ENCODE measurements at regions not wholly inside any gene's neighbourhood (a gene's known extent, or its start where the extent isn't known, plus 50 kb on each side); places are given as distances from the start of the nearest gene placed in this dataset.
A peak's percentile ranks its signal among the peaks of the same experiment; 100 is the strongest.
"Not testable (repeated sequence)": the region's sequence is repeated elsewhere in the genome, so short reads cannot be mapped to it uniquely, and the experiment has no call there.

GRCh38 chr21:28114986-28115385 lies 877.7 kb downstream of the LTN1 start:
- not testable (repeated sequence) for H3K4me1 ChIP-seq, H3K36me3 ChIP-seq, H3K27me3 ChIP-seq

GRCh38 chr21:28113718-28114117 lies 879.0 kb downstream of the LTN1 start:
- no peaks in the 10 kb centered on the region for H3K27me3 ChIP-seq
- no peak for DNase-seq
- H3K27ac ChIP-seq: no peak overlapping the region
- no peaks in the 10 kb centered on the region for H3K36me3 ChIP-seq
- no peak overlapping the region for H3K4me3 ChIP-seq
- peaks cover 3% of the 10 kb centered on the region; the same call in 1 of the 2 replicates for H3K4me1 ChIP-seq
- H3K9me3 ChIP-seq (replicated peaks): no peaks in the 10 kb centered on the region

More at GRCh38 chr21:28114986-28115385, 877.7 kb downstream of the LTN1 start:
- H3K27ac ChIP-seq; H3K4me3 ChIP-seq; H3K9me3 ChIP-seq (replicated peaks); DNase-seq: not testable (repeated sequence)

- Histone ChIP-seq H3K9me3 (replicated peaks) (no peaks in the 10 kb centered on the region), H3K36me3 (no peaks in the 10 kb centered on the region), H3K4me3 (no peak overlapping the region), H3K4me1 (peaks cover 3% of the 10 kb centered on the region; the same call in 1 of the 2 replicates), H3K27ac (no peak overlapping the region), H3K27me3 (no peaks in the 10 kb centered on the region)
- DNase-seq: no peak
Measured at GRCh38 chr21:28112511-28112910, 880.2 kb downstream of the LTN1 start.

- H3K27me3 ChIP-seq: no peaks in the 10 kb centered on the region
- peak overlapping the region; percentile 23; the same call in 1 of the 2 replicates for H3K4me3 ChIP-seq
- H3K27ac ChIP-seq: peak overlapping the region; percentile 26; the same call in 1 of the 2 replicates
- peaks cover 3% of the 10 kb centered on the region; the same call in 1 of the 2 replicates for H3K4me1 ChIP-seq
- H3K9me3 ChIP-seq (replicated peaks): no peaks in the 10 kb centered on the region
- peak; percentile 34 to 56 for DNase-seq
- H3K36me3 ChIP-seq: no peaks in the 10 kb centered on the region
Measured at GRCh38 chr21:28111151-28111619, 881.5 kb downstream of the LTN1 start.

- Histone ChIP-seq H3K36me3 (no peaks in the 10 kb centered on the region), H3K4me1 (peaks cover 3% of the 10 kb centered on the region; the same call in 1 of the 2 replicates), H3K27ac (peak overlapping the region; percentile 26; the same call in 1 of the 2 replicates), H3K27me3 (no peaks in the 10 kb centered on the region), H3K4me3 (no peak overlapping the region; the same call in 1 of the 2 replicates), H3K9me3 (replicated peaks) (no peaks in the 10 kb centered on the region)
- no peak for DNase-seq
Measured at GRCh38 chr21:28110716-28111115, 882.0 kb downstream of the LTN1 start.

- peaks cover 3% of the 10 kb centered on the region; the same call in 1 of the 2 replicates for H3K4me1 ChIP-seq
- H3K27me3 ChIP-seq: no peaks in the 10 kb centered on the region
- no peaks in the 10 kb centered on the region for H3K36me3 ChIP-seq
- no peak for DNase-seq
- no peak overlapping the region for H3K27ac ChIP-seq
- no peak overlapping the region for H3K4me3 ChIP-seq
- H3K9me3 ChIP-seq (replicated peaks): no peaks in the 10 kb centered on the region
Measured at GRCh38 chr21:28110074-28110473, 882.6 kb downstream of the LTN1 start.

- DNase-seq: peak in 1 of 2 experiments; percentile 10
- H3K4me3 ChIP-seq: no peak overlapping the region
- H3K36me3 ChIP-seq: no peaks in the 10 kb centered on the region
- no peak overlapping the region for H3K27ac ChIP-seq
- peaks cover 9% of the 10 kb centered on the region; the same call in 1 of the 2 replicates for H3K4me1 ChIP-seq
- no peaks in the 10 kb centered on the region for H3K9me3 ChIP-seq (replicated peaks)
- H3K27me3 ChIP-seq: no peaks in the 10 kb centered on the region
Measured at GRCh38 chr21:28106370-28106890, 886.2 kb downstream of the LTN1 start.

- H3K27ac ChIP-seq: no peak overlapping the region
- no peaks in the 10 kb centered on the region for H3K9me3 ChIP-seq (replicated peaks)
- no peaks in the 10 kb centered on the region for H3K36me3 ChIP-seq
- peak in 1 of 2 experiments; percentile 13 for DNase-seq
- peaks cover 12% of the 10 kb centered on the region for H3K4me1 ChIP-seq
- no peak overlapping the region for H3K4me3 ChIP-seq
- no peaks in the 10 kb centered on the region for H3K27me3 ChIP-seq
Measured at GRCh38 chr21:28104346-28104745, 888.3 kb downstream of the LTN1 start.

- Histone ChIP-seq H3K9me3 (replicated peaks) (no peaks in the 10 kb centered on the region), H3K36me3 (no peaks in the 10 kb centered on the region), H3K4me1 (peaks cover 18% of the 10 kb centered on the region), H3K27ac (no peak overlapping the region), H3K27me3 (no peaks in the 10 kb centered on the region), H3K4me3 (no peak overlapping the region)
- DNase-seq: peak in 1 of 2 experiments; percentile 19
Measured at GRCh38 chr21:28100366-28100765, 892.3 kb downstream of the LTN1 start.

GRCh38 chr21:28099001-28099705 lies 893.5 kb downstream of the LTN1 start:
- Histone ChIP-seq H3K9me3 (replicated peaks) (no peaks in the 10 kb centered on the region), H3K4me1 (peaks cover 11% of the 10 kb centered on the region), H3K4me3 (no peak overlapping the region), H3K36me3 (no peaks in the 10 kb centered on the region), H3K27me3 (no peaks in the 10 kb centered on the region), H3K27ac (peak overlapping the region; percentile 28; the same call in 1 of the 2 replicates)
- DNase-seq: peak; percentile 74 to 90

- Histone ChIP-seq H3K27ac (no peak overlapping the region), H3K4me1 (no peaks in the 10 kb centered on the region), H3K4me3 (no peak overlapping the region), H3K36me3 (no peaks in the 10 kb centered on the region), H3K27me3 (no peaks in the 10 kb centered on the region), H3K9me3 (replicated peaks) (no peaks in the 10 kb centered on the region)
- DNase-seq: no peak
Measured at GRCh38 chr21:28091466-28091865, 901.2 kb downstream of the LTN1 start.

GRCh38 chr21:28090546-28090945 lies 902.1 kb downstream of the LTN1 start:
- H3K27ac ChIP-seq: no peak overlapping the region
- H3K36me3 ChIP-seq: no peaks in the 10 kb centered on the region
- no peak for DNase-seq
- H3K27me3 ChIP-seq: no peaks in the 10 kb centered on the region
- no peak overlapping the region for H3K4me3 ChIP-seq
- no peaks in the 10 kb centered on the region for H3K4me1 ChIP-seq
- H3K9me3 ChIP-seq (replicated peaks): no peaks in the 10 kb centered on the region

GRCh38 chr21:28089599-28090441 lies 902.9 kb downstream of the LTN1 start:
- Histone ChIP-seq H3K27me3 (no peaks in the 10 kb centered on the region), H3K9me3 (replicated peaks) (no peaks in the 10 kb centered on the region), H3K4me1 (no peaks in the 10 kb centered on the region), H3K4me3 (no peak overlapping the region), H3K36me3 (no peaks in the 10 kb centered on the region), H3K27ac (no peak overlapping the region)
- no peak for DNase-seq

GRCh38 chr21:28086861-28087581 lies 905.7 kb downstream of the LTN1 start:
- no peaks in the 10 kb centered on the region for H3K9me3 ChIP-seq (replicated peaks)
- H3K36me3 ChIP-seq: no peaks in the 10 kb centered on the region
- no peak overlapping the region for H3K4me3 ChIP-seq
- DNase-seq: no peak
- no peaks in the 10 kb centered on the region for H3K27me3 ChIP-seq
- H3K4me1 ChIP-seq: no peaks in the 10 kb centered on the region
- no peak overlapping the region for H3K27ac ChIP-seq
